Panc1 (cell line): ENCODE measurements at regions not wholly inside any gene's neighbourhood (a gene's known extent, or its start where the extent isn't known, plus 50 kb on each side); places are given as distances from the start of the nearest gene placed in this dataset.

Experiments
- CTCF ChIP-seq: fragments of 450-650 bp; IDR thresholded peaks from 2 replicates; pipeline ENCODE4 v1.5.1; 2017; ENCODE audit warnings: mild to moderate bottlenecking
- SIN3A ChIP-seq: IDR thresholded peaks from 2 replicates; pipeline ENCODE4 v1.6.1; 2012; ENCODE audit warnings: low read depth, mild to moderate bottlenecking, low read length, moderate library complexity, borderline replicate concordance; ENCODE audit not compliant: insufficient read depth

GRCh38 chr2:129778584-129778877 lies 200.9 kb upstream of the RAB6C start:
- TF ChIP-seq CTCF, result no peak
- TF ChIP-seq SIN3A, result no peak
